H9 (cell line): ENCODE measurements at regions not wholly inside any gene's neighbourhood (a gene's known extent, or its start where the extent isn't known, plus 50 kb on each side); places are given as distances from the start of the nearest gene placed in this dataset.

Source experiments
- DNase-seq: peaks from one replicate; pipeline ENCODE4 v3.0.0-alpha.2; 2017
- H2AFZ ChIP-seq: one replicate; pipeline ENCODE4 v1.6.1; 2013; ENCODE audit warnings: mild to moderate bottlenecking, low read length, control low read depth, moderate library complexity
- H2AK5ac ChIP-seq: 2 replicates; pipeline ENCODE4 v1.6.1; 2013; ENCODE audit warnings: low read length, control low read depth, mixed read lengths; ENCODE audit not compliant: insufficient read length
- H2BK120ac ChIP-seq: one replicate; pipeline ENCODE4 v1.6.1; 2013; ENCODE audit warnings: low read depth, mild to moderate bottlenecking, low read length, control low read depth, inconsistent platforms; ENCODE audit not compliant: poor library complexity, severe bottlenecking
- H2BK12ac ChIP-seq: 2 replicates; pipeline ENCODE4 v1.6.1; 2013; ENCODE audit warnings: low read length, control low read depth, mixed read lengths, low read depth; ENCODE audit not compliant: insufficient read length
- H2BK15ac ChIP-seq: 2 replicates; pipeline ENCODE4 v1.6.1; 2013; ENCODE audit warnings: low read depth, low read length, control low read depth
- H2BK20ac ChIP-seq: one replicate; pipeline ENCODE4 v1.6.1; 2013; ENCODE audit warnings: low read depth, mild to moderate bottlenecking, low read length, control low read depth, inconsistent platforms; ENCODE audit not compliant: poor library complexity, severe bottlenecking
- H2BK5ac ChIP-seq: 2 replicates; pipeline ENCODE4 v1.6.1; 2013; ENCODE audit warnings: low read length, control low read depth, mixed read lengths; ENCODE audit not compliant: insufficient read length
- H3K14ac ChIP-seq: 2 replicates; pipeline ENCODE4 v1.6.1; 2013; ENCODE audit warnings: low read length, control low read depth; ENCODE audit not compliant: insufficient read depth
- H3K18ac ChIP-seq: 2 replicates; pipeline ENCODE4 v1.6.1; 2013; ENCODE audit warnings: low read depth, mild to moderate bottlenecking, mixed read lengths, low read length, control low read depth; ENCODE audit not compliant: insufficient read length
- H3K23ac ChIP-seq: 2 replicates; pipeline ENCODE4 v1.6.1; 2013; ENCODE audit warnings: low read length, control low read depth, mixed read lengths, low read depth; ENCODE audit not compliant: insufficient read length
- H3K23me2 ChIP-seq: 2 replicates; pipeline ENCODE4 v1.6.1; 2013; ENCODE audit warnings: low read depth, mild to moderate bottlenecking, mixed read lengths, low read length, control low read depth; ENCODE audit not compliant: insufficient read length, poor library complexity, severe bottlenecking
- H3K27ac ChIP-seq: 2 replicates; pipeline ENCODE4 v1.5.1; 2013; ENCODE audit warnings: low read length, control low read depth, mixed read lengths, low read depth; ENCODE audit not compliant: insufficient read length
- H3K27me3 ChIP-seq: 2 replicates; pipeline ENCODE4 v1.6.1; 2013; ENCODE audit warnings: low read length, control low read depth, inconsistent platforms; ENCODE audit not compliant: insufficient read depth
- H3K4ac ChIP-seq: 2 replicates; pipeline ENCODE4 v1.6.1; 2013; ENCODE audit warnings: low read depth, mild to moderate bottlenecking, control low read depth, inconsistent platforms, low read length, moderate library complexity
- H3K4me1 ChIP-seq: 2 replicates; pipeline ENCODE4 v1.6.1; 2013; ENCODE audit warnings: low read length, control low read depth, inconsistent platforms; ENCODE audit not compliant: insufficient read depth
- H3K4me2 ChIP-seq: 2 replicates; pipeline ENCODE4 v1.6.1; 2013; ENCODE audit warnings: low read length, control low read depth, mixed read lengths; ENCODE audit not compliant: insufficient read length, insufficient read depth
- H3K56ac ChIP-seq: 2 replicates; pipeline ENCODE4 v1.6.1; 2013; ENCODE audit warnings: low read depth, mild to moderate bottlenecking, mixed read lengths, low read length, control low read depth; ENCODE audit not compliant: insufficient read length
- H3K79me1 ChIP-seq: 2 replicates; pipeline ENCODE4 v1.6.1; 2013; ENCODE audit warnings: low read depth, mild to moderate bottlenecking, moderate library complexity, low read length, control low read depth, inconsistent platforms; ENCODE audit not compliant: insufficient read depth, poor library complexity, severe bottlenecking
- H3K79me2 ChIP-seq: 2 replicates; pipeline ENCODE4 v1.6.1; 2013; ENCODE audit warnings: low read length, control low read depth, inconsistent platforms; ENCODE audit not compliant: insufficient read depth
- H3K9ac ChIP-seq: 2 replicates; pipeline ENCODE4 v1.6.1; 2013; ENCODE audit warnings: low read length, control low read depth, mixed read lengths; ENCODE audit not compliant: insufficient read length; ENCODE audit errors: extremely low read depth
- H3K9me3 ChIP-seq: one replicate; pipeline ENCODE4 v1.6.1; 2013; ENCODE audit warnings: low read depth, low read length, inconsistent platforms; ENCODE audit not compliant: control insufficient read depth
- H3T11ph ChIP-seq: one replicate; pipeline ENCODE4 v1.6.1; 2013; ENCODE audit warnings: mild to moderate bottlenecking, low read length, control low read depth, inconsistent platforms
- H4K20me1 ChIP-seq: one replicate; pipeline ENCODE4 v1.6.1; 2013; ENCODE audit not compliant: control insufficient read depth, insufficient read length, insufficient read depth
- H4K5ac ChIP-seq: 2 replicates; pipeline ENCODE4 v1.6.1; 2013; ENCODE audit warnings: low read depth, mild to moderate bottlenecking, mixed read lengths, low read length, control low read depth; ENCODE audit not compliant: insufficient read length
- H4K8ac ChIP-seq: replicated peaks from 2 replicates; pipeline ENCODE4 v1.6.1; 2013; ENCODE audit warnings: low read length, control low read depth, mixed read lengths, low read depth; ENCODE audit not compliant: insufficient read length
- H4K91ac ChIP-seq: 2 replicates; pipeline ENCODE4 v1.6.1; 2013; ENCODE audit warnings: low read depth, mild to moderate bottlenecking, moderate library complexity, mixed read lengths, low read length, control low read depth; ENCODE audit not compliant: insufficient read length
- H3K27ac Mint-ChIP-seq, 3 experiments: 2 replicates in 2 of 3; 3 replicates in 1 of 3; pipeline ENCODE4 v1.8.0; 2020 to 2021; ENCODE audit warnings: mixed read lengths in 3 of 3, mild to moderate bottlenecking in 1 of 3, moderate library complexity in 1 of 3
- H3K27me3 Mint-ChIP-seq: 2 replicates; pipeline ENCODE4 v1.8.0; 2021; ENCODE audit warnings: low read depth, mild to moderate bottlenecking, moderate library complexity, mixed read lengths
- H3K36me3 Mint-ChIP-seq, 3 experiments: 2 replicates in 2 of 3; 3 replicates in 1 of 3; pipeline ENCODE4 v1.8.0; 2020 to 2021; ENCODE audit warnings: low read depth in 3 of 3, mixed read lengths in 3 of 3; ENCODE audit not compliant: insufficient read depth in 1 of 3
- H3K4me1 Mint-ChIP-seq, 2 experiments: 2 replicates each; pipeline ENCODE4 v1.8.0; 2020; ENCODE audit warnings: mixed read lengths in 2 of 2
- H3K4me3 Mint-ChIP-seq, 2 experiments: 2 replicates in 1 of 2; 3 replicates in 1 of 2; pipeline ENCODE4 v1.8.0; 2020 to 2021; ENCODE audit warnings: mild to moderate bottlenecking in 2 of 2, mixed read lengths in 2 of 2, moderate library complexity in 1 of 2
- H3K9me3 Mint-ChIP-seq, 2 experiments: 2 replicates in 1 of 2; 3 replicates in 1 of 2; pipeline ENCODE4 v1.8.0; 2020; ENCODE audit warnings: mild to moderate bottlenecking in 2 of 2, mixed read lengths in 2 of 2, moderate library complexity in 1 of 2
- WGBS: extraction: QIAGEN DNeasy Blood & Tissue Kit; methylation state at CpG from one replicate; pipeline ENCODE4 v1.1.7; 2013; ENCODE audit warnings: missing lambda C conversion rate, low lambda C conversion rate, mixed read lengths; ENCODE audit not compliant: insufficient read length; ENCODE audit errors: extremely low coverage; 5-methylcytosine and 5-hydroxymethylcytosine counted together
- TF ChIP-seq, protein P1 (sequence below): fragments of 200-600 bp; sonication (generic); conservative IDR thresholded peaks from 3 replicates; pipeline ENCODE4 v1.8.0; 2021; ENCODE audit warnings: antibody characterized with exemption, mild to moderate bottlenecking

- no peak for DNase-seq
- H3K79me2 ChIP-seq, result no peaks in the 10 kb centered on the region
- Mint-ChIP-seq H3K4me3 (no peak overlapping the region), H3K9me3 (no peaks in the 10 kb centered on the region), H3K27ac (no peak overlapping the region), H3K27me3 (no peaks in the 10 kb centered on the region), H3K36me3 (no peaks in the 10 kb centered on the region), H3K4me1 (peaks cover 5 to 11% of the 10 kb centered on the region in 2 experiments)
- no peak overlapping the region for H2AK5ac ChIP-seq
- no peaks in the 10 kb centered on the region for H3K79me1 ChIP-seq
- H3K4me1 ChIP-seq, result no peaks in the 10 kb centered on the region; the same call in 1 of the 2 replicates
- H3K23me2 ChIP-seq, result no peaks in the 10 kb centered on the region
- no peak overlapping the region for H3K23ac ChIP-seq
- H2BK12ac ChIP-seq, result no peak overlapping the region
- H3K27ac ChIP-seq, result no peak overlapping the region
- H3K14ac ChIP-seq, result no peak overlapping the region
- no peak overlapping the region for H4K8ac ChIP-seq
- no peaks in the 10 kb centered on the region for H3K27me3 ChIP-seq
- H2AFZ ChIP-seq, result no peak overlapping the region
- H2BK20ac ChIP-seq, result no peak overlapping the region
- H3K18ac ChIP-seq, result no peak overlapping the region
- TF ChIP-seq, protein P1, sequence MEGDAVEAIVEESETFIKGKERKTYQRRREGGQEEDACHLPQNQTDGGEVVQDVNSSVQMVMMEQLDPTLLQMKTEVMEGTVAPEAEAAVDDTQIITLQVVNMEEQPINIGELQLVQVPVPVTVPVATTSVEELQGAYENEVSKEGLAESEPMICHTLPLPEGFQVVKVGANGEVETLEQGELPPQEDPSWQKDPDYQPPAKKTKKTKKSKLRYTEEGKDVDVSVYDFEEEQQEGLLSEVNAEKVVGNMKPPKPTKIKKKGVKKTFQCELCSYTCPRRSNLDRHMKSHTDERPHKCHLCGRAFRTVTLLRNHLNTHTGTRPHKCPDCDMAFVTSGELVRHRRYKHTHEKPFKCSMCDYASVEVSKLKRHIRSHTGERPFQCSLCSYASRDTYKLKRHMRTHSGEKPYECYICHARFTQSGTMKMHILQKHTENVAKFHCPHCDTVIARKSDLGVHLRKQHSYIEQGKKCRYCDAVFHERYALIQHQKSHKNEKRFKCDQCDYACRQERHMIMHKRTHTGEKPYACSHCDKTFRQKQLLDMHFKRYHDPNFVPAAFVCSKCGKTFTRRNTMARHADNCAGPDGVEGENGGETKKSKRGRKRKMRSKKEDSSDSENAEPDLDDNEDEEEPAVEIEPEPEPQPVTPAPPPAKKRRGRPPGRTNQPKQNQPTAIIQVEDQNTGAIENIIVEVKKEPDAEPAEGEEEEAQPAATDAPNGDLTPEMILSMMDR, result no peak
- H3K4me2 ChIP-seq, result no peak overlapping the region
- H2BK15ac ChIP-seq, result no peak overlapping the region
- no peak overlapping the region for H3K4ac ChIP-seq
- no peak overlapping the region for H3K9ac ChIP-seq
- no peak overlapping the region for H4K91ac ChIP-seq
- no peak overlapping the region for H2BK5ac ChIP-seq
- H4K20me1 ChIP-seq, result no peaks in the 10 kb centered on the region
- no peak overlapping the region for H4K5ac ChIP-seq
- no peak overlapping the region for H3K56ac ChIP-seq
- H3T11ph ChIP-seq, result no peak overlapping the region
- H3K9me3 ChIP-seq, result no peaks in the 10 kb centered on the region
- no peak overlapping the region for H2BK120ac ChIP-seq
- no CpG with 5 or more reads among the region's 2 CpGs for WGBS
Measured at GRCh38 chr2:193985272-193985671, 1671.8 kb upstream of the SLC39A10 start.
